ENCODE measurements at regions not wholly inside any gene's neighbourhood (a gene's known extent, or its start where the extent isn't known, plus 50 kb on each side); places are given as distances from the start of the nearest gene placed in this dataset.
A peak's percentile ranks its signal among the peaks of the same experiment; 100 is the strongest.

DNA sequence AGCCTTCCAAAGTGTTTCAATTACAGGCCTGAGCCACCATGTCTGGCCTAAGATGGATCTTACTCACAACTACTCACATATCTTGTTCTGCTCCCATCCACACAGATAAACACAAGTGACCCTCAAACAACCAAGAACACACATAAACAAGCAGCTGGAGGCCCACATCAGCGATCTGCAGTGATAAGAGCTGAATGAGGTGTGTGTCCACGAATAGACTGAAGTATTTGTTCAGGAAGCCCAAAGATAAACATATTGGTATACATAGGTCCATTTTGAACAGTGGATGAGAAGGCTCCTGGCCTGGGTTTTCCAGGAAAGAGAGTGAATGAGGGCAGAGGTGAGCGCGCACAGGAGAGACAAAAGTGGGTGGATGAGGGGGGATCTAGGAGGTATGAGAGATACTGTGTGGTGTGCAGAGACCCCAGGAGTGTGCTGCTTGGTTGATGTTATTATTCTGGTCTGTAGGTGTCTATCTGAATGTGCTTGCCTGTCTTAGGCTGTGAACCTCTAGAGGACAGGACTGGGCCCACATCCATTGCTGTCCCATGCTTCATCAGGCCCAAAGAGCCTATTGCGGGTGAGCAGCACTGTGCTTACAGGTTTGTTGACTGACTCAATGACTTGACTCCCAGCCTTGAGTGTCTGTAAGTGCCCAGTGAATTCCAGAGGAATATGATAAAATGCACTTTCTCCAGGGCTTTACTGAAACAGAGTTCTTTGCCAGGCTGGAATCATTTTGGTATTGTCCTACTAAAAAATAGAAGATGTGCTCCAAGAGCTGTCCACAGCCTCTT, 79.9 kb upstream of the ATP1A1 start (continued):
- TF ChIP-seq, protein P1, sequence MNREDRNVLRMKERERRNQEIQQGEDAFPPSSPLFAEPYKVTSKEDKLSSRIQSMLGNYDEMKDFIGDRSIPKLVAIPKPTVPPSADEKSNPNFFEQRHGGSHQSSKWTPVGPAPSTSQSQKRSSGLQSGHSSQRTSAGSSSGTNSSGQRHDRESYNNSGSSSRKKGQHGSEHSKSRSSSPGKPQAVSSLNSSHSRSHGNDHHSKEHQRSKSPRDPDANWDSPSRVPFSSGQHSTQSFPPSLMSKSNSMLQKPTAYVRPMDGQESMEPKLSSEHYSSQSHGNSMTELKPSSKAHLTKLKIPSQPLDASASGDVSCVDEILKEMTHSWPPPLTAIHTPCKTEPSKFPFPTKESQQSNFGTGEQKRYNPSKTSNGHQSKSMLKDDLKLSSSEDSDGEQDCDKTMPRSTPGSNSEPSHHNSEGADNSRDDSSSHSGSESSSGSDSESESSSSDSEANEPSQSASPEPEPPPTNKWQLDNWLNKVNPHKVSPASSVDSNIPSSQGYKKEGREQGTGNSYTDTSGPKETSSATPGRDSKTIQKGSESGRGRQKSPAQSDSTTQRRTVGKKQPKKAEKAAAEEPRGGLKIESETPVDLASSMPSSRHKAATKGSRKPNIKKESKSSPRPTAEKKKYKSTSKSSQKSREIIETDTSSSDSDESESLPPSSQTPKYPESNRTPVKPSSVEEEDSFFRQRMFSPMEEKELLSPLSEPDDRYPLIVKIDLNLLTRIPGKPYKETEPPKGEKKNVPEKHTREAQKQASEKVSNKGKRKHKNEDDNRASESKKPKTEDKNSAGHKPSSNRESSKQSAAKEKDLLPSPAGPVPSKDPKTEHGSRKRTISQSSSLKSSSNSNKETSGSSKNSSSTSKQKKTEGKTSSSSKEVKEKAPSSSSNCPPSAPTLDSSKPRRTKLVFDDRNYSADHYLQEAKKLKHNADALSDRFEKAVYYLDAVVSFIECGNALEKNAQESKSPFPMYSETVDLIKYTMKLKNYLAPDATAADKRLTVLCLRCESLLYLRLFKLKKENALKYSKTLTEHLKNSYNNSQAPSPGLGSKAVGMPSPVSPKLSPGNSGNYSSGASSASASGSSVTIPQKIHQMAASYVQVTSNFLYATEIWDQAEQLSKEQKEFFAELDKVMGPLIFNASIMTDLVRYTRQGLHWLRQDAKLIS (CRISPR knock-in tag; IDR thresholded peaks at IDR 0.05): no peak
- no peak for TF ChIP-seq HOXA9 (CRISPR knock-in tag; IDR thresholded peaks at IDR 0.05; ENCODE audit: borderline replicate concordance)
- 0 out of 2 replicates have a peak, but pooled peaks have one; percentile 37 for TF ChIP-seq ZNF224 (CRISPR knock-in tag; IDR thresholded peaks at IDR 0.05)
- TF ChIP-seq, protein P2, sequence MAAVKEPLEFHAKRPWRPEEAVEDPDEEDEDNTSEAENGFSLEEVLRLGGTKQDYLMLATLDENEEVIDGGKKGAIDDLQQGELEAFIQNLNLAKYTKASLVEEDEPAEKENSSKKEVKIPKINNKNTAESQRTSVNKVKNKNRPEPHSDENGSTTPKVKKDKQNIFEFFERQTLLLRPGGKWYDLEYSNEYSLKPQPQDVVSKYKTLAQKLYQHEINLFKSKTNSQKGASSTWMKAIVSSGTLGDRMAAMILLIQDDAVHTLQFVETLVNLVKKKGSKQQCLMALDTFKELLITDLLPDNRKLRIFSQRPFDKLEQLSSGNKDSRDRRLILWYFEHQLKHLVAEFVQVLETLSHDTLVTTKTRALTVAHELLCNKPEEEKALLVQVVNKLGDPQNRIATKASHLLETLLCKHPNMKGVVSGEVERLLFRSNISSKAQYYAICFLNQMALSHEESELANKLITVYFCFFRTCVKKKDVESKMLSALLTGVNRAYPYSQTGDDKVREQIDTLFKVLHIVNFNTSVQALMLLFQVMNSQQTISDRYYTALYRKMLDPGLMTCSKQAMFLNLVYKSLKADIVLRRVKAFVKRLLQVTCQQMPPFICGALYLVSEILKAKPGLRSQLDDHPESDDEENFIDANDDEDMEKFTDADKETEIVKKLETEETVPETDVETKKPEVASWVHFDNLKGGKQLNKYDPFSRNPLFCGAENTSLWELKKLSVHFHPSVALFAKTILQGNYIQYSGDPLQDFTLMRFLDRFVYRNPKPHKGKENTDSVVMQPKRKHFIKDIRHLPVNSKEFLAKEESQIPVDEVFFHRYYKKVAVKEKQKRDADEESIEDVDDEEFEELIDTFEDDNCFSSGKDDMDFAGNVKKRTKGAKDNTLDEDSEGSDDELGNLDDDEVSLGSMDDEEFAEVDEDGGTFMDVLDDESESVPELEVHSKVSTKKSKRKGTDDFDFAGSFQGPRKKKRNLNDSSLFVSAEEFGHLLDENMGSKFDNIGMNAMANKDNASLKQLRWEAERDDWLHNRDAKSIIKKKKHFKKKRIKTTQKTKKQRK (IDR thresholded peaks at IDR 0.05; ENCODE audit: low read length): no peak
- TF ChIP-seq PPARG (CRISPR knock-in tag; conservative IDR thresholded peaks at IDR 0.05): peak; percentile 99
- TF ChIP-seq CCAR2 (optimal IDR thresholded peaks at IDR 0.05; ENCODE audit: low read depth, low read length): no peak
- peak; percentile 77 for TF ChIP-seq CBFB (CRISPR knock-in tag; IDR thresholded peaks at IDR 0.05)
- 0 out of 2 replicates have a peak, but pooled peaks have one; percentile 65 for TF ChIP-seq ZSCAN29 (CRISPR knock-in tag; conservative IDR thresholded peaks at IDR 0.05)
- no peak for TF ChIP-seq KLF12 (CRISPR knock-in tag; IDR thresholded peaks at IDR 0.05; ENCODE audit: borderline replicate concordance)
- no peak for TF ChIP-seq ZNF17 (CRISPR knock-in tag; IDR thresholded peaks at IDR 0.05)
- no peak for TF ChIP-seq HNRNPH1 (optimal IDR thresholded peaks at IDR 0.05; ENCODE audit: low read depth, low read length)
- peak; percentile 57; the same call in 1 of the 2 replicates for TF ChIP-seq ZNF607 (CRISPR knock-in tag; IDR thresholded peaks at IDR 0.05; ENCODE audit: borderline replicate concordance)
- no peak for TF ChIP-seq NCOA5 (CRISPR knock-in tag; IDR thresholded peaks at IDR 0.05)
- TF ChIP-seq ZSCAN25 (CRISPR knock-in tag; IDR thresholded peaks at IDR 0.05): peak; percentile 72; the same call in 1 of the 2 replicates
- no peak for TF ChIP-seq ISX (CRISPR knock-in tag; conservative IDR thresholded peaks at IDR 0.05)
- no peak for TF ChIP-seq EEA1 (CRISPR knock-in tag; IDR thresholded peaks at IDR 0.05; ENCODE audit: borderline replicate concordance)
- TF ChIP-seq SNAPC2 (CRISPR knock-in tag; IDR thresholded peaks at IDR 0.05): 0 out of 2 replicates have a peak, but pooled peaks have one; percentile 81
- peak; percentile 82; the same call in 1 of the 2 replicates for TF ChIP-seq NFIC (IDR thresholded peaks at IDR 0.05; ENCODE audit: low read length)
- peak; percentile 96 for TF ChIP-seq HMG20B (CRISPR knock-in tag; conservative IDR thresholded peaks at IDR 0.05)
- peak; percentile 94 for TF ChIP-seq ZNF3 (CRISPR knock-in tag; IDR thresholded peaks at IDR 0.05)
- TF ChIP-seq MAFK (conservative IDR thresholded peaks at IDR 0.05 in 1 of 2, IDR thresholded peaks at IDR 0.05 in 1 of 2; ENCODE audit: low read length in 2 of 2): peak in 1 of 2 experiments; percentile 24; a peak in 1 of 4 replicates
- peak; percentile 97 for TF ChIP-seq NCOA2 (CRISPR knock-in tag; IDR thresholded peaks at IDR 0.05)
- TF ChIP-seq SATB2 (CRISPR knock-in tag; IDR thresholded peaks at IDR 0.05): no peak
